GM12878 (cell line): ENCODE measurements at regions not wholly inside any gene's neighbourhood (a gene's known extent, or its start where the extent isn't known, plus 50 kb on each side); places are given as distances from the start of the nearest gene placed in this dataset.

Source experiments
- ATF7 ChIP-seq: fragments of 450-650 bp; IDR thresholded peaks from 2 replicates; pipeline ENCODE4 v1.6.1; 2016; ENCODE audit warnings: low read depth, mild to moderate bottlenecking
- CHD2 ChIP-seq: IDR thresholded peaks from 2 replicates; pipeline ENCODE4 v1.6.1; 2011; ENCODE audit warnings: low read depth, low read length, improper control_type of control experiment, borderline replicate concordance
- CTCF ChIP-seq, 3 experiments: IDR thresholded peaks in 2 of 3; conservative IDR thresholded peaks in 1 of 3; 2 replicates each; pipeline ENCODE4 v1.5.1; 2011; ENCODE audit warnings: low read depth in 3 of 3, low read length in 3 of 3, mild to moderate bottlenecking in 3 of 3, control low read depth in 2 of 3, moderate library complexity in 2 of 3, inconsistent platforms in 1 of 3, mixed read lengths in 1 of 3; ENCODE audit not compliant: control insufficient read depth in 2 of 3, insufficient read depth in 1 of 3; ENCODE audit errors: extremely low read depth in 1 of 3
- ESRRA ChIP-seq: IDR thresholded peaks from 2 replicates; pipeline ENCODE4 v1.6.1; 2012; ENCODE audit warnings: mild to moderate bottlenecking, low read length, improper control_type of control experiment
- FOS ChIP-seq: IDR thresholded peaks from 3 replicates; pipeline ENCODE4 v1.6.1; 2011; ENCODE audit warnings: borderline replicate concordance; ENCODE audit not compliant: insufficient read length; ENCODE audit errors: extremely low read depth
- HDAC6 ChIP-seq: fragments of 200-600 bp; sonication (generic); IDR thresholded peaks from one replicate; pipeline ENCODE4 v1.8.0; 2017; ENCODE audit warnings: antibody characterized with exemption; ENCODE audit not compliant: unreplicated experiment
- NKRF ChIP-seq: fragments of 450-650 bp; conservative IDR thresholded peaks from 2 replicates; pipeline ENCODE4 v1.6.1; 2017; ENCODE audit warnings: mild to moderate bottlenecking, moderate library complexity
- POLR2A ChIP-seq: IDR thresholded peaks from 2 replicates; pipeline ENCODE4 v1.6.1; 2011; ENCODE audit warnings: low read depth, mild to moderate bottlenecking, low read length
- SIX5 ChIP-seq: IDR thresholded peaks from 2 replicates; pipeline ENCODE4 v1.6.1; 2011; ENCODE audit warnings: mild to moderate bottlenecking, low read depth, low read length, moderate library complexity; ENCODE audit not compliant: severe bottlenecking

DNA sequence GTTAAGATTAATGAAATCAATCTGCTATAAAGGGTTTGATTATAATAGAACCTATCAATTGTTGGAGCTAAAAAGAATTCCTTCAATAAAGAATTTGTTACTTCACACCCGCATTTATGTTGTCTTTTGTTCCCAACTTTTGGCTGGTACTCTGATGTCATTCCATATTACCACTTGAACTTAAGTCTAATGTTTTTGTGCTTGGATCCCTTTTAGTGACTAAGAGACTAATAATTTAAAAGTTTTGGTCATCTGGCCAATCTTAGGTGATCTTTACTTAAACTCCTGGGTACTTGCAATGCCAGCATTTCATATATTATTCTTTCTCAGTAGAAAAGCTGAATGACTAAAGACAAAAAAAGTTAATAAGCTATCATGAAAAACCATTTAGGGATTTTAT, 113.0 kb downstream of the TMEM30B start:
- TF ChIP-seq POLR2A (no peak), ATF7 (no peak), HDAC6 (no peak), FOS (no peak), SIX5 (no peak), ESRRA (no peak), NKRF (no peak), CTCF (IDR thresholded peaks at IDR 0.05 in 2 of 3, conservative IDR thresholded peaks at IDR 0.05 in 1 of 3; ENCODE audit: control insufficient read depth in 2 of 3, extremely low read depth in 1 of 3, insufficient read depth in 1 of 3, low read depth in 3 of 3, low read length in 3 of 3) (no peak), CHD2 (no peak)
